CD14-positive monocyte (primary cell): ENCODE measurements at regions not wholly inside any gene's neighbourhood (a gene's known extent, or its start where the extent isn't known, plus 50 kb on each side); places are given as distances from the start of the nearest gene placed in this dataset.

Experiments
- DNase-seq, 3 donors: peaks; one replicate each; pipeline ENCODE4 v3.0.0-alpha.2; 2011 to 2022
- H2AFZ ChIP-seq: 2 replicates; pipeline ENCODE4 v1.6.0; 2012; ENCODE audit warnings: mild to moderate bottlenecking, low read depth, low read length, inconsistent platforms; ENCODE audit not compliant: insufficient read depth, poor library complexity, severe bottlenecking
- H3K27ac ChIP-seq, 2 donors: 1 replicate in 1 of 2; 2 replicates in 1 of 2; pipeline ENCODE4 v1.5.1; 2012 to 2013; ENCODE audit warnings: low read length in 2 of 2, control low read depth in 1 of 2, inconsistent platforms in 1 of 2, low read depth in 1 of 2, mild to moderate bottlenecking in 1 of 2
- H3K27me3 ChIP-seq, 2 donors: one replicate each; pipeline versions ENCODE4 v1.6.0 to v1.6.1; 2011 to 2013; ENCODE audit warnings: low read length in 2 of 2; ENCODE audit not compliant: control insufficient read depth in 2 of 2, insufficient read depth in 2 of 2
- H3K36me3 ChIP-seq, 2 donors: replicated peaks in 1 of 2; 1 replicate in 1 of 2; 2 replicates in 1 of 2; pipeline versions ENCODE4 v1.5.1 to v1.6.1; 2012 to 2013; ENCODE audit warnings: low read length in 2 of 2, control low read depth in 1 of 2, inconsistent platforms in 1 of 2, mild to moderate bottlenecking in 1 of 2; ENCODE audit not compliant: insufficient read depth in 2 of 2, control insufficient read depth in 1 of 2
- H3K4me1 ChIP-seq, 2 donors: 1 replicate in 1 of 2; 2 replicates in 1 of 2; pipeline versions ENCODE4 v1.5.1 to v1.6.1; 2012 to 2013; ENCODE audit warnings: low read length in 2 of 2, control low read depth in 1 of 2, inconsistent platforms in 1 of 2, mild to moderate bottlenecking in 1 of 2, moderate library complexity in 1 of 2; ENCODE audit not compliant: insufficient read depth in 2 of 2, control insufficient read depth in 1 of 2
- H3K4me2 ChIP-seq: replicated peaks from 2 replicates; pipeline ENCODE3; 2012; ENCODE audit warnings: low read length, moderate library complexity, mild to moderate bottlenecking; ENCODE audit not compliant: poor library complexity, severe bottlenecking; ENCODE audit errors: extremely low read depth
- H3K4me3 ChIP-seq, 3 experiments: fragments of 200-600 bp in 1 of 3; sonication (generic) in 1 of 3; replicated peaks in 1 of 3; 1 replicate in 2 of 3; 2 replicates in 1 of 3; pipeline ENCODE4 v1.5.1; 2011 to 2013; ENCODE audit warnings: low read length in 3 of 3, mild to moderate bottlenecking in 3 of 3, control low read depth in 2 of 3, low read depth in 2 of 3, inconsistent platforms in 1 of 3, moderate library complexity in 1 of 3
- H3K79me2 ChIP-seq: 2 replicates; pipeline ENCODE4 v1.6.0; 2012; ENCODE audit warnings: mild to moderate bottlenecking, control low read depth, inconsistent platforms, low read length, moderate library complexity; ENCODE audit not compliant: insufficient read depth
- H3K9ac ChIP-seq: 2 replicates; pipeline ENCODE4 v1.6.0; 2017; ENCODE audit warnings: low read length, mild to moderate bottlenecking; ENCODE audit not compliant: insufficient read depth, poor library complexity, severe bottlenecking
- H3K9me3 ChIP-seq, 2 donors: replicated peaks in 1 of 2; 1 replicate in 1 of 2; 2 replicates in 1 of 2; pipeline versions ENCODE4 v1.5.1 to v1.6.1; 2012 to 2013; ENCODE audit warnings: low read length in 2 of 2, control low read depth in 1 of 2; ENCODE audit not compliant: control insufficient read depth in 1 of 2, insufficient read depth in 1 of 2
- H4K20me1 ChIP-seq: 2 replicates; pipeline ENCODE4 v1.6.0; 2012; ENCODE audit warnings: mild to moderate bottlenecking, low read length, control low read depth, moderate library complexity; ENCODE audit not compliant: insufficient read depth
- H3K27ac Mint-ChIP-seq, 7 donors: one replicate each; pipeline ENCODE4 v1.8.0; 2020; ENCODE audit warnings: mild to moderate bottlenecking in 7 of 7, mixed read lengths in 7 of 7, moderate library complexity in 6 of 7, inconsistent platforms in 2 of 7
- H3K27me3 Mint-ChIP-seq, 3 donors: one replicate each; pipeline ENCODE4 v1.8.0; 2021 to 2022; ENCODE audit warnings: low read depth in 3 of 3, mild to moderate bottlenecking in 3 of 3, mixed read lengths in 3 of 3, moderate library complexity in 3 of 3, inconsistent platforms in 1 of 3
- H3K36me3 Mint-ChIP-seq, 2 donors: one replicate each; pipeline ENCODE4 v1.8.0; 2020; ENCODE audit warnings: mixed read lengths in 2 of 2, inconsistent platforms in 1 of 2, mild to moderate bottlenecking in 1 of 2
- H3K4me1 Mint-ChIP-seq: one replicate; pipeline ENCODE4 v1.8.0; 2020; ENCODE audit warnings: mild to moderate bottlenecking, mixed read lengths
- H3K4me3 Mint-ChIP-seq, 2 donors: one replicate each; pipeline ENCODE4 v1.8.0; 2020; ENCODE audit warnings: mild to moderate bottlenecking in 2 of 2, mixed read lengths in 2 of 2, moderate library complexity in 1 of 2
- H3K9me3 Mint-ChIP-seq, 7 donors: one replicate each; pipeline ENCODE4 v1.8.0; 2020 to 2022; ENCODE audit warnings: mixed read lengths in 7 of 7, mild to moderate bottlenecking in 6 of 7, moderate library complexity in 6 of 7, inconsistent platforms in 2 of 7
- WGBS: methylation state at CpG from one replicate; pipeline ENCODE4 v1.1.5; 2013; ENCODE audit warnings: missing lambda C conversion rate; ENCODE audit not compliant: insufficient coverage; 5-methylcytosine and 5-hydroxymethylcytosine counted together
- intact Hi-C, 2 donors: fragments of 100-400 bp; cut with micrococcal nuclease; formaldehyde crosslinking; loops; one replicate each; pipeline versions ENCODE4 v1.15.0 to v1.15.1; 2023
- TF ChIP-seq, protein P1 (sequence below): fragments of 200-600 bp; IDR thresholded peaks from one replicate; pipeline ENCODE4 v1.8.0; 2022; ENCODE audit warnings: antibody characterized with exemption, mild to moderate bottlenecking

GRCh38 chr20:43398676-43399324 is 58.9 kb upstream of the SRSF6 start:
- peaks cover 0 to 3% (median 2%) of the 10 kb centered on the region in 7 donors for H3K9me3 Mint-ChIP-seq
- Histone ChIP-seq H4K20me1 (no peaks in the 10 kb centered on the region), H3K4me1 (no peaks in the 10 kb centered on the region), H3K9me3 (peaks cover 0 to 2% of the 10 kb centered on the region in 2 donors), H3K27ac (no peak overlapping the region), H2AFZ (no peak overlapping the region), H3K36me3 (no peaks in the 10 kb centered on the region), H3K4me2 (no peak overlapping the region), H3K9ac (no peak overlapping the region), H3K79me2 (no peaks in the 10 kb centered on the region), H3K4me3 (no peak overlapping the region), H3K27me3 (no peaks in the 10 kb centered on the region)
- no peak overlapping the region for H3K27ac Mint-ChIP-seq
- H3K36me3 Mint-ChIP-seq: no peaks in the 10 kb centered on the region
- TF ChIP-seq, protein P1, sequence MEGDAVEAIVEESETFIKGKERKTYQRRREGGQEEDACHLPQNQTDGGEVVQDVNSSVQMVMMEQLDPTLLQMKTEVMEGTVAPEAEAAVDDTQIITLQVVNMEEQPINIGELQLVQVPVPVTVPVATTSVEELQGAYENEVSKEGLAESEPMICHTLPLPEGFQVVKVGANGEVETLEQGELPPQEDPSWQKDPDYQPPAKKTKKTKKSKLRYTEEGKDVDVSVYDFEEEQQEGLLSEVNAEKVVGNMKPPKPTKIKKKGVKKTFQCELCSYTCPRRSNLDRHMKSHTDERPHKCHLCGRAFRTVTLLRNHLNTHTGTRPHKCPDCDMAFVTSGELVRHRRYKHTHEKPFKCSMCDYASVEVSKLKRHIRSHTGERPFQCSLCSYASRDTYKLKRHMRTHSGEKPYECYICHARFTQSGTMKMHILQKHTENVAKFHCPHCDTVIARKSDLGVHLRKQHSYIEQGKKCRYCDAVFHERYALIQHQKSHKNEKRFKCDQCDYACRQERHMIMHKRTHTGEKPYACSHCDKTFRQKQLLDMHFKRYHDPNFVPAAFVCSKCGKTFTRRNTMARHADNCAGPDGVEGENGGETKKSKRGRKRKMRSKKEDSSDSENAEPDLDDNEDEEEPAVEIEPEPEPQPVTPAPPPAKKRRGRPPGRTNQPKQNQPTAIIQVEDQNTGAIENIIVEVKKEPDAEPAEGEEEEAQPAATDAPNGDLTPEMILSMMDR: no peak
- no peak for DNase-seq
- H3K4me1 Mint-ChIP-seq: no peaks in the 10 kb centered on the region
- WGBS: 93% methylated on average over 7 of the region's 8 CpGs
- no peak overlapping the region for H3K4me3 Mint-ChIP-seq
- intact Hi-C loops: no loop called here
- H3K27me3 Mint-ChIP-seq: peaks cover 0 to 6% (median 2%) of the 10 kb centered on the region in 3 donors

- H3K79me2 ChIP-seq: no peaks in the 10 kb centered on the region
- Mint-ChIP-seq H3K36me3 (no peaks in the 10 kb centered on the region), H3K4me3 (no peak overlapping the region), H3K4me1 (no peaks in the 10 kb centered on the region), H3K27me3 (peaks cover 0 to 6% (median 2%) of the 10 kb centered on the region in 3 donors), H3K9me3 (peaks cover 0 to 8% (median 5%) of the 10 kb centered on the region in 7 donors), H3K27ac (no peak overlapping the region)
- H3K27ac ChIP-seq: no peak overlapping the region
- H3K4me1 ChIP-seq: no peaks in the 10 kb centered on the region
- H4K20me1 ChIP-seq: no peaks in the 10 kb centered on the region
- intact Hi-C loops: no loop called here
- WGBS: 100% methylated on average over 1 of the region's 2 CpGs
- no peak for DNase-seq
- peaks cover 0 to 4% of the 10 kb centered on the region in 2 donors for H3K9me3 ChIP-seq
- H3K27me3 ChIP-seq: no peaks in the 10 kb centered on the region
- TF ChIP-seq, protein P1: no peak
- no peak overlapping the region for H2AFZ ChIP-seq
- no peak overlapping the region for H3K9ac ChIP-seq
- H3K36me3 ChIP-seq: no peaks in the 10 kb centered on the region
- H3K4me3 ChIP-seq: no peak overlapping the region
- H3K4me2 ChIP-seq: no peak overlapping the region
These were observed 60.5 kb upstream of the SRSF6 start for GRCh38 chr20:43397147-43397546.
